GM04504 (cell line): ENCODE measurements at regions not wholly inside any gene's neighbourhood (a gene's known extent, or its start where the extent isn't known, plus 50 kb on each side); places are given as distances from the start of the nearest gene placed in this dataset.
"Not testable (repeated sequence)": the region's sequence is repeated elsewhere in the genome, so short reads cannot be mapped to it uniquely, and the experiment has no call there.

Experiments used
- DNase-seq: peaks from one replicate; pipeline ENCODE4 v3.0.0-alpha.2; 2012; ENCODE audit warnings: low read depth

- no peak for DNase-seq
These were observed 180.4 kb upstream of the ITGA1 start for GRCh38 chr5:52607227-52607824.

- DNase-seq = no peak
These were observed 167.4 kb upstream of the ITGA1 start for GRCh38 chr5:52620315-52620714.

DNA sequence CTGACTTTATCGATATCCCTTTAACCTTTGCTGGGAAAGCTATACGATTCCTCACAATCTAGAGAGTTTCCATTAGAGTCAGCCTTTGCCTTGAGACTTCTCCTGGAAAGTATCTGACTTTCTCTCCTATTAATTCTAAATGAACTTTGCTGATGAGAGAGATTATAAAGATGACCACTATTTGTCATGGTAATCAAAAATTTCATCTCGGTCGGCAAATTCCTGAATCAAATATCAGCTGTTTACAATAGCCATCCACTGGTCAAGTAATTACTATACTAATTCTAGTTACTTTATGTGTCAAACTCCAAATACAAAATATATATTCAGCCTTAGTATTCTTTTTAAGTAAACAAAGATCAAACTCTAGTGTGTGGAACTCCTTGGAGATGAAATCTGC lies 164.4 kb upstream of the ITGA1 start:
- DNase-seq = no peak

- DNase-seq = no peak
These were observed 163.4 kb upstream of the ITGA1 start for GRCh38 chr5:52624291-52624690.

DNA sequence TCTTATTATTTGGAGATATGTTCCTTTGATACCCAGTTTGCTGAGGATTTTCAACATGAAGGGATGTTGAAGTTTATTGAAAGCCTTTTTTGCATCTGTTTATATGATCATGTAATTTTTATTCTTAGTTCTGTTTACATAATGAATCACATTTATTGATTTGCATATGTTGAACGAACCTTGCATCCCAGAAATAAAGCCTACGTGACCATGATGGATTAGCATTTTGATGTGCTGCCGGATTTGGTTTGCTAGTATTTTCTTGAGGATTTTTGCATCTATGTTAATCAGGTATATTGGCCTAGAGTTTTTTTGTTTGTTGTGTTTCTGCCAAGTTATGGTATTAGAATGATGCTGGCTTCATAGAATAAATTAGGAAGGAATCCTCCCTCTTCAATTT lies 161.4 kb upstream of the ITGA1 start:
- no peak for DNase-seq

DNA sequence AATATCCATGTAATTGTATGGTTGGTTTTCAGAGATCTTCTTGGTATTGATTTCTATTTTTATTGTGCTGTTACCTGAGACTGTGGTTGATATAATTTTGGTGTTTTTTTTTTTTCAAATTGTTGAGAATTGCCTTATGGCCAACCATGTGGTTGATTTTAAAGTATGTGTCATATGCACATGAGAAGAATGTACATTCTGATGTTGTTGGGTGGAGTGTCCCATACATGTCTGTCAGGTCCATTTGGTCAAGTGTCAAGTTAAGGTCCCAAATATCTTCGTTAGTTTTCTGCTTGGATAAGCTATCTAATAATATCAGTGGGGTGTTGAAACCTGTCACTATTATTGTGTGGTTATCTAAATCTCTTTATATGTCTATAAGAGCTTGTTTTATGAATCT lies 160.0 kb upstream of the ITGA1 start:
- DNase-seq = no peak

DNA sequence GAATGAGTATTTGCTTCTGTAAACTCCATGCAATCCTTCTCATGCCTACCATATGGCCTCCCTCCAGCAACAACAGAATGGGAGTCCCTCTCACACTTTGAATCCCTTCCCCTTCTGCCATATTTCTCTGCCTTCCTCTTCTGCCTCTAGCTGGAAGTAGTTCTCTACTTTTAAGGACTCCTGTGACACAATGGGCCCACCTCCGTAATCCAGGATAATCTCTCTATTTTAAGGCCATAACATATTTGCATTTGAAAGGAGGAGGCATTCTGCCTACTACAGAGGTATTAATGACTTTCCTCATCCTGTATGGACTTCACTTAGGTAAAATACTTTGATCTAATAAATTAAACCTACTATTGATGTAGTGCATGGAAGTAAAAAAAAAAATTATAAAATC lies 155.4 kb upstream of the ITGA1 start:
- DNase-seq = no peak

DNA sequence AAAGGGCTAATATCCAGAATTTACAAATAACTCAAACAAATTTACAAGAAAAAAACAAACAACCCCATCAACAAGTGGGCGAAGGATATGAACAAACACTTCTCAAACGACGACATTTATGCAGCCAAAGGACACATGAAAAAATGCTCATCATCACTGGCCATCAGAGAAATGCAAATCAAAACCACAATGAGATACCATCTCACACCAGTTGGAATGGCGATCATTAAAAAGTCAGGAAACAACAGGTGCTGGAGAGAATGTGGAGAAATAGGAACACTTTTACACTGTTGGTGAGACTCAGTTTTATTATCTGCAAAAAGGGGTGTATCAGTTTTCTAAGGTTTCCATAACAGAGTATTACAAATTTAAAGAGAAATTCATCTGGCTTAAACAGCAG lies 153.5 kb upstream of the ITGA1 start:
- DNase-seq = not testable (repeated sequence)

DNA sequence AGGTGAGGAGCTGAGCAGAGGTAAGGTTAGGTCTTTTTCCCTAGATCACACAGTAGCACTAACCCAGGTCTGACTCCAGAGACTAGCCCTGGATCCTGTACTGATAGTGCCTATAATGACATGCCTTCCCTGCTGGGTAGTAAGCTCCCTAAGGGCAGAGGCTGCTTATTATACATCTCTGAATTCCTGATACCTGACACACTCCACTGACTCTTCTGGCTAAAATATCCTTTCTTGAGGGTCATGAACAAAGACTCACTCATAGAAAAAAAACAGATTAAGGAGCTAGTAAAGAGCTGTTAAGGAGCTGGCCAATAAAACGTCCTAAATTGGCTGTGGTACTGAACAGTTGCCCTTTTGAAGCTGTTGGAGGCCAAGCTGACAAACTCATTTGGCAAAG lies 149.0 kb upstream of the ITGA1 start:
- no peak for DNase-seq

DNA sequence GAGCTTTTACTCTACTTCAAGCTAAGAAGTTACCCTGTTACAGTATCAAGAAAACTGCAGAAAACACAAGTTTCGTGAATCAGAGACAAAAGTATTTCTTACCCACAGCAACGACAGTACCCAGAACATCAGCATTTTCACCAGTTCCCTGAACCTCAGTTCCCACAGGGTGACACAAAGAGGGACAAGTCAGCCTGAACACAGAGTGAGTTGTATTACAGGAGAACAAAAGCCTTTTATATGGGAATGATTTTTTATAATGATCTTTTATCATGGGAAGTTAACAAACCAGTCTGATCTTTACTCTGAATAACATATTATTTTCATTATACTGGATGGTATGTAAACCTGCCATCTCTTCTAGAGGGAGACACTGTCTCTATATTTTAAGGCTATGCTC lies 139.0 kb upstream of the ITGA1 start:
- DNase-seq = no peak

- DNase-seq = no peak
These were observed 132.6 kb upstream of the ITGA1 start for GRCh38 chr5:52655163-52655562.

DNA sequence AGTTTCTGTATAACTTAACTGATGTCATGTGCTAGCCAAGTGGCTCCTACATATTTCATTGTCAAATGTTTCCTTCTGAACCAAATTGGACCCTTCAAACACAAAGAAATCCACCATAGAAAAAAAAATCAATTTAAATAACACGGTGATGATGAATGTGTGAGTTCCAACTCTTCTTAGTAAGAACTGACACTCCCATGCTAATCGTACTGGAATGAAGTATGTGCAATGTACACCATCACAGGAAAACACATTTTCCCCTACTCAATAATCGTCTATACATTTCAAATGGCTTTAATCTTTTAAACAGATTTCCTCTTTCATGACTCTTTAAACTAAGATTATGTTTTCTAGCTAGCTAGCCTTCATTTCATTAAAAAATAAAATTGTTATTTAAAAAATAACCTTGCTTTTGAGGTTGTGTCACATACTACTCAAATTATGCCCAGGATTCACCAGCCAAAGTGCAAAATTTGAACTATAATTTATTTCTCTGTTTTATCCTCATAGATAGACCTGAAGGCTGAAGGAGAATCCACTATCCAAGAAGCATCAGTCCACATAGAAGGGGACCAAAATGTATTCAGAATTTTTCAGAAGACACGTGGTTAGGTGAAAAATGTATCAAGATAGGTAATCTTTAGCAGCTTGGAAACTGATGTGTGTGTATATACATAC lies 131.0 kb upstream of the ITGA1 start:
- DNase-seq = no peak

DNA sequence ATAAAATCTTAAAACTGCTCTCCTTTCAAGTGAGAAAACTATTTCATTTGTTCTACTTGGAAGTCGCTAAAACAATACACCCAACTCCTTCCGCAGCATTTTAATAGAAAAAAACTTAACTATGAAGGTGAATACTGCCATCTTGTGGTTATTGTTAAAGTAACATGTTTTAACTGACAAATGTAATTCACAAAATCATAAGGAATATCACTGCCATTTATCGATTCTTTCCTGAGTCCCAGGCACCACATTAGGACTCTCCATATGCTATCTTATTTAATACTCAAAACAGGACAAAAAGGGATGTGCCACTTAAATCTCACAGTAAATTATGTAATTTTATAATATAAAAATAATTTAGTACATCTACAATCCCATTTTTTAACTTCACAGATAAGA lies 130.5 kb upstream of the ITGA1 start:
- no peak for DNase-seq

- DNase-seq = no peak
These were observed 129.5 kb upstream of the ITGA1 start for GRCh38 chr5:52658246-52658645.

- DNase-seq = no peak
These were observed 127.1 kb upstream of the ITGA1 start for GRCh38 chr5:52660621-52661020.

DNA sequence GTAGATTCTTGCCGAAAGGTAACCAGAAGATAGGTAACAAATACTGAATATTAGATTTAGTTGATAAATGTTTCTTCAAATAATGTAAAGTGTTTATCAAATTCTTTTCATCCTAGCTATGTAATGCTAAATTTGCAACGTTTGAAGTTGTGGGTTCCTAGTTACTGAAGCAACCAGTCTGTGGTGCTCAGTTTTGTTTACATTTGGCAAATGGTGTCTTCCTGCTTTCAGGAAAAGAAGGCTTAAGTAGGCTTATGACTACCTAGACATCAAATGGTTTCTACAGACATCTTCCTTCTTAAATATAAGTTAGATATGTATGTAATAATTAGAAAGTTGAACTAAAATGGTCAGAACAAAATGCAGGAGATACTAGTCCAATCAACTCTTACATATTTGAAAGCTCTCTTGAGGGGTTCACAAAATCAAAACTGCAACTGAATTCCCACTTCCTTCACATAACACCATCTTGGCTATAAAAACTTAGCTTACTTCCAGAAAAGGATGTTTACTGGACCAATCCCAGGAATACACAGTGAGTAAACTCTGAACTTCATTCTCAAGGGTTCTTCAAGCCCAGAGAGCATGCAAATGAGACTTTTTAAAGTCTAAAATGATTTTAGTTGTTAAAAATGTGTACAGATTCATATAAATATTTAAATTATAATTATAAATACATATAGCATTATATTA lies 125.7 kb upstream of the ITGA1 start:
- DNase-seq = no peak

DNA sequence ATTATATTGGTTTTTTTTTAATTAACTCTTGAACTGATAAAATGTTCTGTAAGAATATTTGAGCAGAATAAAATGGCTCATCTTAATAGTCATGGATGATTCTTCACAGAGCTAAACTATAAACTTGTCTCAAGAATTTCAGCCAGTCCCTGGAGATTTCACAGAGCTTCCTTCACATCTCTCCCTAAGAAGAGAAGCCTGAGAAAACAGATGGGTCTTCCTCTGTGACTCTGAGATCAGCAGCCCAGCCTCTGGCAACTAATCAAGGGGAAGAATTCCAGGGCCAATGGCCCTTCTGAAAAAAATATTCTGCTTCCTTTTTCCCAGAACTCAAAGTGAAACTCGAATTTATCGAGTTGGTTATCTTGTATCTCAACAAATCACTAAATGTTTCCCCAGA lies 122.2 kb upstream of the ITGA1 start:
- DNase-seq = peak; percentile 28

- no peak for DNase-seq
These were observed 119.6 kb upstream of the ITGA1 start for GRCh38 chr5:52668139-52668538.

GRCh38 chr5:52668544-52669185 lies 119.1 kb upstream of the ITGA1 start:
- no peak for DNase-seq

DNA sequence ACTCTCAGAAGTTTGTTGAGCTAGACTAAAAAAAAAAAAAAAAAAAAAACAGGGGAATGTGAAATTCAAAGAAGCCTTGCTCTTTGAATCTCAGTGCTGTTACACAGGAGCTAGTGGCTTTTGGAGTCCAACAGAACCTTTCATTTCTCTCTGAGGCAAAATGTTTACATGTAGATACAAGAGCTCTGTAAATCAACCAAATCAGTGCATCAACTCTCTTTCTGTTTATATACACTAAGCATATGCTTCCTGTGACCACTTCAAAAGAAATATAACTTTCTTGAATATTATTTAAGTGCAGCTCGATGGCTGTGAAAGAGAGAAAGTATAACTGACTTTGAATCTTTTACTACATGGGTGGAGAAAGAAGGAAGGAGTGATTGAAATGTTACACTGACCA lies 115.3 kb upstream of the ITGA1 start:
- no peak for DNase-seq

GRCh38 chr5:52673495-52673894 lies 114.2 kb upstream of the ITGA1 start:
- no peak for DNase-seq

DNA sequence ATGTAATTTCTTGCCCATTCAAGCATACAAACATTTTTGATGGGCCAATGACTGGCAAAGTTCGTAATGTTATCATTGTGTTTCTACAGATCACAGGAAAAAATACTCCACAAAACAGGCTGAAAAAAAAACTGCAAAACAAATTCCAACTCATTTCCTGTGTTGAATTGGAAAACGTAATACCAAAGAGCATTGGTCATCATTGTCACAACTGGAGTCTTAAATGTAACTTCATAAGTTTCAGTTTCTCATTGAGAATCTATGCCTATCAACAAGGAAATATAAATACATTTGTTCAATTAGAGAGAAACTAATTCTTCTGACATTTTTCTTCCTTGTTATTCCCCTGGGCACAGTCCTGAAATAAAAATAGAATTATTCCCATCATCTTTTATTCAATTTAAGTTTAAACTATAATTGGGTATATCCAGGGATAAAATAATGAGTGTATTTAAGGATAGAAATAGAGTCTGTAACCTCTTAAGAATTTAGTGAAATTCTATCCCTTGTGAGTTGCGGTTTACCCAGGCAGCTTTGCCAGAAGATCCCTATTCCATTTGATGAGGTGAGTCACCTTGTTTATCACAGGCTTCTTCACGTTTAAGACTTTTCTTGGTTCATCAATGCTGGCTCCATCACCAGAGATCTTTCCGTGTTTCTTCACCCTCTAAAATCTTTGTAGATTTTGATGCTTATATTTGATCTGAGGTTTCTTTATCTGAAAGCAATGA lies 112.7 kb upstream of the ITGA1 start:
- DNase-seq = no peak

DNA sequence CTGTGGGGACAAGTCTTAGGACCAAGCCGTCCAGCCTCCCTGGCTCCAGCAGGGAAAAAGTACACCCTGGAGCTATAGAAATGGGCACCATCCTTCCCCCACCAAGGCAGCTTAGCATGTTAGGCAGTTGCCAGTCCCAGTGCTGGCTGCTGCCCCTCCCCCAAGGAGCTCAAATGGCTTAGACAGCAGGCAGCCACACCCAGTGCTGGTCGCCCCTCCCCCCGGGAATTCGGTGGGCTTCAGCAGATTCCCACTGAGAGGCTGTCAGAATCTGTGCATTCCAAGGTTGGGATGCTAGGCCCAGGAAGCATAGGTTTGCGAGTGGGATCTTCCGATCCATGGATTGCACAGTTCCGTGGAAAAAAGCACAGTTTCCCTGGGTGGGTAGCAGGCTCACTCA lies 105.2 kb upstream of the ITGA1 start:
- no peak for DNase-seq
